ENCODE measurements at regions not wholly inside any gene's neighbourhood (a gene's known extent, or its start where the extent isn't known, plus 50 kb on each side); places are given as distances from the start of the nearest gene placed in this dataset.
"Not testable (repeated sequence)": the region's sequence is repeated elsewhere in the genome, so short reads cannot be mapped to it uniquely, and the experiment has no call there.

DNA sequence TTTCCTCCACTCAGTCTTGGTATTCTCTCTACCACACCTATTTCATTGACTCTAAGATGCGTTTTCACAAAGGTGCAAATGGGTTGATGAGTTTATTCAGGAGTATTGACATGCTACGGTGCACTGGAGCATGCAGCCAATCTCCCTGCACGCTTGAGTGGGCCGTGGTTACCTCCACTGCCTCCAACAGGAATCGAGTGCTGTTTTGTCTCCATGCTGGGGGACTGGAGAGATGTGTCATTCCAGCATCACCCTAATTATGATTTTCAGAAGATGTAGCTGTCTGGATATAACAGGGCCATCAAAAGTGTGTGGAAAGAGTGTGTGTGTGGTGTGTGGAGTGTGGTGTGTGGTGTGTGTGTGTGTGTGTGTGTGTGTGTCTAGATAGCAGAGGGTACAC is 351.6 kb upstream of the ZFHX3 start:
- WGBS, 2 donors, result 78 to 89% methylated on average over 5 of the region's 5 CpGs

DNA sequence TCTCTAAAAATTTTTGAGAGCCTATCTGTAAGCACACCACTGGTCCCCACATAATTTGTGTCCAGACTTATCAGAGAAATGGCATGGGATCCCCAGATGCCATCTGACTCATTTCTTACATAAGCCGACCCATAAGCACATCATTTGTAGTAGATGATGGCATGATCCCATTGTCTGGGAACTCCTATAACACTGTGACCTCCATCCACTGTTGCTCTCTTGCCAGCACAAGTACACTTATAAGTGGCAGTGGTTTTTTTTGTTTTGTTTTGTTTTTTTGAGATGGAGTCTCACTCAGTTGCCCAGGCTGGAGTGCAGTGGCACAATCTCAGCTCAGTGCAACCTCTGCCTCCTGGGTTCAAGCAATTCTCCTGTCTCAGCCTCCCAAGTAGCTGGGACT is 350.7 kb upstream of the ZFHX3 start:
- not testable (repeated sequence) for H3K4me1 ChIP-seq
- 83 to 93% methylated on average over 1 of the region's 1 CpG for WGBS, 2 donors

More for the DNA sequence above, 351.6 kb upstream of the ZFHX3 start:
- TF ChIP-seq EP300 (IDR thresholded peaks at IDR 0.05) (no peak), POLR2A (IDR thresholded peaks at IDR 0.05) (no peak)
- TF ChIP-seq, protein P1, sequence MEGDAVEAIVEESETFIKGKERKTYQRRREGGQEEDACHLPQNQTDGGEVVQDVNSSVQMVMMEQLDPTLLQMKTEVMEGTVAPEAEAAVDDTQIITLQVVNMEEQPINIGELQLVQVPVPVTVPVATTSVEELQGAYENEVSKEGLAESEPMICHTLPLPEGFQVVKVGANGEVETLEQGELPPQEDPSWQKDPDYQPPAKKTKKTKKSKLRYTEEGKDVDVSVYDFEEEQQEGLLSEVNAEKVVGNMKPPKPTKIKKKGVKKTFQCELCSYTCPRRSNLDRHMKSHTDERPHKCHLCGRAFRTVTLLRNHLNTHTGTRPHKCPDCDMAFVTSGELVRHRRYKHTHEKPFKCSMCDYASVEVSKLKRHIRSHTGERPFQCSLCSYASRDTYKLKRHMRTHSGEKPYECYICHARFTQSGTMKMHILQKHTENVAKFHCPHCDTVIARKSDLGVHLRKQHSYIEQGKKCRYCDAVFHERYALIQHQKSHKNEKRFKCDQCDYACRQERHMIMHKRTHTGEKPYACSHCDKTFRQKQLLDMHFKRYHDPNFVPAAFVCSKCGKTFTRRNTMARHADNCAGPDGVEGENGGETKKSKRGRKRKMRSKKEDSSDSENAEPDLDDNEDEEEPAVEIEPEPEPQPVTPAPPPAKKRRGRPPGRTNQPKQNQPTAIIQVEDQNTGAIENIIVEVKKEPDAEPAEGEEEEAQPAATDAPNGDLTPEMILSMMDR (IDR thresholded peaks at IDR 0.05), result no peak
- no peak for DNase-seq (ENCODE audit: low spot score in 2 of 2)
- H3K27ac ChIP-seq, result no peak overlapping the region
- H3K36me3 ChIP-seq, result no peaks in the 10 kb centered on the region
- no peaks in the 10 kb centered on the region for H3K27me3 ChIP-seq
- H3K9me3 ChIP-seq, result no peaks in the 10 kb centered on the region
- H3K4me1 ChIP-seq, result no peaks in the 10 kb centered on the region
- no peak overlapping the region for H3K4me3 ChIP-seq

DNA sequence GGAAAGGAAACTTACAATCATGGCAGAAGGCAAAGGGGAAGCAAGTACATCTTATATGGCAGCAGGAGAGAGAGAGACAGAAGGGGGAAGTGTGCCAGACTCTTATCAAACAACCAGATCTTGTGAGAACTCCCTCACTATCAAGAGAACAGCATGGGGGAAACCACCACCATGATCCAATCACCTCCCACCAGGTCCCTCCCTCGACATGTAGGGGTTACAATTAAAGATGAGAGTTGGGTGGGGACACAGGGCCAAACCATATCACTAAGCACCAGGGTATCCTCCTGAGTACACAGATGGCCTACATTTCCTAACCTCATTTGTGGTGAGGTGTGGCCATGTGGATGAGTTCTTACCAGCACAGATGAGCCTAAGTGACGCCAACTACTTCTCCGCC is 348.6 kb upstream of the ZFHX3 start:
- H3K9me3 ChIP-seq, result no peaks in the 10 kb centered on the region
- no peak for DNase-seq (ENCODE audit: low spot score in 2 of 2)
- TF ChIP-seq POLR2A (IDR thresholded peaks at IDR 0.05), result no peak
- TF ChIP-seq EP300 (IDR thresholded peaks at IDR 0.05), result no peak
- TF ChIP-seq, protein P1 (IDR thresholded peaks at IDR 0.05), result no peak
- no peak overlapping the region for H3K4me3 ChIP-seq
- no peaks in the 10 kb centered on the region for H3K36me3 ChIP-seq
- H3K27me3 ChIP-seq, result no peaks in the 10 kb centered on the region
- 78 to 86% methylated on average over 3 of the region's 3 CpGs for WGBS, 2 donors
- no peaks in the 10 kb centered on the region for H3K4me1 ChIP-seq
- H3K27ac ChIP-seq, result no peak overlapping the region

More for the DNA sequence above, 350.7 kb upstream of the ZFHX3 start:
- not testable (repeated sequence) for DNase-seq (ENCODE audit: low spot score in 2 of 2); H3K36me3 ChIP-seq; H3K4me3 ChIP-seq; H3K9me3 ChIP-seq; H3K27me3 ChIP-seq; H3K27ac ChIP-seq

DNA sequence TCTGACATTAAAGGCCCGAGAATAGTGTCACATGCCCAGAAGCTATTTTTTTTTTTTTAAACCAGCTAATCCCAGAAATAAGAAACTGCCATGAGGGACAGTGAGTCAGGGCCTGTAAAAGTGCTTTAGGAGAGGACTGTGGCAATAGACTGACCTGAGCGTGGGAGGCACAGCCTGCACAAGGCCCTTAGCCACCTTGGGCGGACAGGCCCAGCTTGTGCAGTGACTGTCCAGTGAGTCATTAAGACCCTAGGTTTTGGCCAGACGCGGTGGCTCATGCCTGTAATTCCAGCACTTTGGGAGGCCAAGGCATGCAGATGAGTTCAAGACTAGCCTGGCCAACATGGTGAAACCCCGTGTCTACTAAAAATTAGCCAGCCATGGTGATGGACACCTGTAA is 343.0 kb upstream of the ZFHX3 start:
- no peaks in the 10 kb centered on the region for H3K27me3 ChIP-seq
- TF ChIP-seq POLR2A (IDR thresholded peaks at IDR 0.05), result no peak
- TF ChIP-seq, protein P1 (IDR thresholded peaks at IDR 0.05), result no peak
- TF ChIP-seq EP300 (IDR thresholded peaks at IDR 0.05), result no peak
- 85 to 88% methylated on average over 5 to 6 of the region's 6 CpGs for WGBS, 2 donors
- no peaks in the 10 kb centered on the region for H3K4me1 ChIP-seq
- H3K4me3 ChIP-seq, result no peak overlapping the region
- DNase-seq (ENCODE audit: low spot score in 2 of 2), result no peak
- H3K36me3 ChIP-seq, result no peaks in the 10 kb centered on the region
- H3K9me3 ChIP-seq, result no peaks in the 10 kb centered on the region
- H3K27ac ChIP-seq, result no peak overlapping the region

DNA sequence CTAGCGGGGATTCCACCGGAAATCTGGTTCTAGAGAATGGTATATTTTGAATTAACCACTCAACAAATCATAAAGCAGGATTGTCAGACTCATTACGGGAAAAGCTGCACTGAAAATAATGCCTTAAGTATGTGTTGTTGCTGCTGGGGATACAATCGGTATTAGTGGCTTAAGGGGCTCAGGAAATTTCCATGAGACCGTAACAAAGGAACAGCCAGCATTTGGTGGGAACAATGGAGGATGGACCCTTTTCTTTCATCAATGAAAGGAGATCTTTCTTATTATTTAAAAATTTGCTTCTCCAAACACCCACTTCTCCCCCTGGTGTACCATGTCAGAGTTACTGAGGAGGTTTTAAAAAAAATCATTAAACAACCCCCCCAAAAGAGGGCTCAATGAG is 342.6 kb upstream of the ZFHX3 start:
- H3K27me3 ChIP-seq, result no peaks in the 10 kb centered on the region
- no peak for DNase-seq (ENCODE audit: low spot score in 2 of 2)
- TF ChIP-seq POLR2A (IDR thresholded peaks at IDR 0.05) (no peak), EP300 (IDR thresholded peaks at IDR 0.05) (no peak)
- TF ChIP-seq, protein P1 (IDR thresholded peaks at IDR 0.05), result no peak
- H3K9me3 ChIP-seq, result no peaks in the 10 kb centered on the region
- H3K36me3 ChIP-seq, result no peaks in the 10 kb centered on the region
- no peak overlapping the region for H3K4me3 ChIP-seq
- H3K27ac ChIP-seq, result no peak overlapping the region
- no peaks in the 10 kb centered on the region for H3K4me1 ChIP-seq
- WGBS, 2 donors, result 84% methylated on average over 5 of the region's 5 CpGs

DNA sequence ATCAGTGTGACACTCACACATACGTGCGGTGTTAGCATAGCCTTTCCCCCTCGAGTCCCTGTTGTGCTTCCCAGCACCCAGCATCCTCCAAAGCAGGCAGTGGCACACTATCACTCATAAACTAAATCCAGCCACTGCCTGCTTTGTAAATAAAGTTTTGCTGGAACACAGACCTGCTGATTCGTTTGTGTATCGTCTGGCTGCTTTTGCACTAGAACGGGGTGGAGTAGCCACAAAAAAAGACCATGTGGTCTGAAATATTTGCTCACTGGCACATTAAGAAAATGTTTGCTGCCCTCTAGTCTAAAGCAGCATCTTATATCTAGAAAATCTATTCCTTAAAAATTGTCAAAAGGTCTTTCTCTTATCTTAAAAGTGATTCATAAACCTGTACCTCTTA is 341.2 kb upstream of the ZFHX3 start:
- WGBS, 2 donors, result 65 to 70% methylated on average over 6 of the region's 6 CpGs
- Histone ChIP-seq H3K9me3 (no peaks in the 10 kb centered on the region), H3K4me3 (no peak overlapping the region), H3K27ac (no peak overlapping the region), H3K4me1 (no peaks in the 10 kb centered on the region), H3K36me3 (no peaks in the 10 kb centered on the region), H3K27me3 (no peaks in the 10 kb centered on the region)
- DNase-seq (ENCODE audit: low spot score in 2 of 2), result no peak
- TF ChIP-seq POLR2A (IDR thresholded peaks at IDR 0.05), result no peak
- TF ChIP-seq, protein P1 (IDR thresholded peaks at IDR 0.05), result no peak
- TF ChIP-seq EP300 (IDR thresholded peaks at IDR 0.05), result no peak

All from tibial nerve (tissue), 4 donors.